GM23248 (cell line): ENCODE measurements at regions not wholly inside any gene's neighbourhood (a gene's known extent, or its start where the extent isn't known, plus 50 kb on each side); places are given as distances from the start of the nearest gene placed in this dataset.

Experiments used
- EZH2 ChIP-seq: fragments of 200-600 bp; sonication (generic); IDR thresholded peaks from 2 replicates; pipeline ENCODE4 v1.6.1; 2018; ENCODE audit warnings: antibody characterized with exemption, mild to moderate bottlenecking; ENCODE audit not compliant: insufficient read depth, poor library complexity, severe bottlenecking
- EZH2phosphoT487 ChIP-seq: fragments of 200-600 bp; sonication (generic); IDR thresholded peaks from 2 replicates; pipeline ENCODE4 v1.6.1; 2018; ENCODE audit warnings: antibody characterized with exemption, moderate library complexity, mild to moderate bottlenecking, low read depth; ENCODE audit not compliant: insufficient read depth

GRCh38 chr1:185425163-185425562 lies 108.1 kb upstream of the IVNS1ABP start:
- TF ChIP-seq EZH2phosphoT487 (no peak), EZH2 (no peak)
